CD14-positive monocyte (primary cell): ENCODE measurements at regions not wholly inside any gene's neighbourhood (a gene's known extent, or its start where the extent isn't known, plus 50 kb on each side); places are given as distances from the start of the nearest gene placed in this dataset.

Experiments used
- DNase-seq, 3 donors: peaks; one replicate each; pipeline ENCODE4 v3.0.0-alpha.2; 2011 to 2022
- H2AFZ ChIP-seq: 2 replicates; pipeline ENCODE4 v1.6.0; 2012; ENCODE audit warnings: mild to moderate bottlenecking, low read depth, low read length, inconsistent platforms; ENCODE audit not compliant: insufficient read depth, poor library complexity, severe bottlenecking
- H3K27ac ChIP-seq, 2 donors: 1 replicate in 1 of 2; 2 replicates in 1 of 2; pipeline ENCODE4 v1.5.1; 2012 to 2013; ENCODE audit warnings: low read length in 2 of 2, control low read depth in 1 of 2, inconsistent platforms in 1 of 2, low read depth in 1 of 2, mild to moderate bottlenecking in 1 of 2
- H3K27me3 ChIP-seq, 2 donors: one replicate each; pipeline versions ENCODE4 v1.6.0 to v1.6.1; 2011 to 2013; ENCODE audit warnings: low read length in 2 of 2; ENCODE audit not compliant: control insufficient read depth in 2 of 2, insufficient read depth in 2 of 2
- H3K36me3 ChIP-seq, 2 donors: replicated peaks in 1 of 2; 1 replicate in 1 of 2; 2 replicates in 1 of 2; pipeline versions ENCODE4 v1.5.1 to v1.6.1; 2012 to 2013; ENCODE audit warnings: low read length in 2 of 2, control low read depth in 1 of 2, inconsistent platforms in 1 of 2, mild to moderate bottlenecking in 1 of 2; ENCODE audit not compliant: insufficient read depth in 2 of 2, control insufficient read depth in 1 of 2
- H3K4me1 ChIP-seq, 2 donors: 1 replicate in 1 of 2; 2 replicates in 1 of 2; pipeline versions ENCODE4 v1.5.1 to v1.6.1; 2012 to 2013; ENCODE audit warnings: low read length in 2 of 2, control low read depth in 1 of 2, inconsistent platforms in 1 of 2, mild to moderate bottlenecking in 1 of 2, moderate library complexity in 1 of 2; ENCODE audit not compliant: insufficient read depth in 2 of 2, control insufficient read depth in 1 of 2
- H3K4me2 ChIP-seq: replicated peaks from 2 replicates; pipeline ENCODE3; 2012; ENCODE audit warnings: low read length, moderate library complexity, mild to moderate bottlenecking; ENCODE audit not compliant: poor library complexity, severe bottlenecking; ENCODE audit errors: extremely low read depth
- H3K4me3 ChIP-seq, 3 experiments: fragments of 200-600 bp in 1 of 3; sonication (generic) in 1 of 3; replicated peaks in 1 of 3; 1 replicate in 2 of 3; 2 replicates in 1 of 3; pipeline ENCODE4 v1.5.1; 2011 to 2013; ENCODE audit warnings: low read length in 3 of 3, mild to moderate bottlenecking in 3 of 3, control low read depth in 2 of 3, low read depth in 2 of 3, inconsistent platforms in 1 of 3, moderate library complexity in 1 of 3
- H3K79me2 ChIP-seq: 2 replicates; pipeline ENCODE4 v1.6.0; 2012; ENCODE audit warnings: mild to moderate bottlenecking, control low read depth, inconsistent platforms, low read length, moderate library complexity; ENCODE audit not compliant: insufficient read depth
- H3K9ac ChIP-seq: 2 replicates; pipeline ENCODE4 v1.6.0; 2017; ENCODE audit warnings: low read length, mild to moderate bottlenecking; ENCODE audit not compliant: insufficient read depth, poor library complexity, severe bottlenecking
- H3K9me3 ChIP-seq, 2 donors: replicated peaks in 1 of 2; 1 replicate in 1 of 2; 2 replicates in 1 of 2; pipeline versions ENCODE4 v1.5.1 to v1.6.1; 2012 to 2013; ENCODE audit warnings: low read length in 2 of 2, control low read depth in 1 of 2; ENCODE audit not compliant: control insufficient read depth in 1 of 2, insufficient read depth in 1 of 2
- H4K20me1 ChIP-seq: 2 replicates; pipeline ENCODE4 v1.6.0; 2012; ENCODE audit warnings: mild to moderate bottlenecking, low read length, control low read depth, moderate library complexity; ENCODE audit not compliant: insufficient read depth
- H3K27ac Mint-ChIP-seq, 7 donors: one replicate each; pipeline ENCODE4 v1.8.0; 2020; ENCODE audit warnings: mild to moderate bottlenecking in 7 of 7, mixed read lengths in 7 of 7, moderate library complexity in 6 of 7, inconsistent platforms in 2 of 7
- H3K27me3 Mint-ChIP-seq, 3 donors: one replicate each; pipeline ENCODE4 v1.8.0; 2021 to 2022; ENCODE audit warnings: low read depth in 3 of 3, mild to moderate bottlenecking in 3 of 3, mixed read lengths in 3 of 3, moderate library complexity in 3 of 3, inconsistent platforms in 1 of 3
- H3K36me3 Mint-ChIP-seq, 2 donors: one replicate each; pipeline ENCODE4 v1.8.0; 2020; ENCODE audit warnings: mixed read lengths in 2 of 2, inconsistent platforms in 1 of 2, mild to moderate bottlenecking in 1 of 2
- H3K4me1 Mint-ChIP-seq: one replicate; pipeline ENCODE4 v1.8.0; 2020; ENCODE audit warnings: mild to moderate bottlenecking, mixed read lengths
- H3K4me3 Mint-ChIP-seq, 2 donors: one replicate each; pipeline ENCODE4 v1.8.0; 2020; ENCODE audit warnings: mild to moderate bottlenecking in 2 of 2, mixed read lengths in 2 of 2, moderate library complexity in 1 of 2
- H3K9me3 Mint-ChIP-seq, 7 donors: one replicate each; pipeline ENCODE4 v1.8.0; 2020 to 2022; ENCODE audit warnings: mixed read lengths in 7 of 7, mild to moderate bottlenecking in 6 of 7, moderate library complexity in 6 of 7, inconsistent platforms in 2 of 7
- WGBS: methylation state at CpG from one replicate; pipeline ENCODE4 v1.1.5; 2013; ENCODE audit warnings: missing lambda C conversion rate; ENCODE audit not compliant: insufficient coverage; 5-methylcytosine and 5-hydroxymethylcytosine counted together
- intact Hi-C, 2 donors: fragments of 100-400 bp; cut with micrococcal nuclease; formaldehyde crosslinking; loops; one replicate each; pipeline versions ENCODE4 v1.15.0 to v1.15.1; 2023
- TF ChIP-seq, protein P1 (sequence below): fragments of 200-600 bp; IDR thresholded peaks from one replicate; pipeline ENCODE4 v1.8.0; 2022; ENCODE audit warnings: antibody characterized with exemption, mild to moderate bottlenecking

DNA sequence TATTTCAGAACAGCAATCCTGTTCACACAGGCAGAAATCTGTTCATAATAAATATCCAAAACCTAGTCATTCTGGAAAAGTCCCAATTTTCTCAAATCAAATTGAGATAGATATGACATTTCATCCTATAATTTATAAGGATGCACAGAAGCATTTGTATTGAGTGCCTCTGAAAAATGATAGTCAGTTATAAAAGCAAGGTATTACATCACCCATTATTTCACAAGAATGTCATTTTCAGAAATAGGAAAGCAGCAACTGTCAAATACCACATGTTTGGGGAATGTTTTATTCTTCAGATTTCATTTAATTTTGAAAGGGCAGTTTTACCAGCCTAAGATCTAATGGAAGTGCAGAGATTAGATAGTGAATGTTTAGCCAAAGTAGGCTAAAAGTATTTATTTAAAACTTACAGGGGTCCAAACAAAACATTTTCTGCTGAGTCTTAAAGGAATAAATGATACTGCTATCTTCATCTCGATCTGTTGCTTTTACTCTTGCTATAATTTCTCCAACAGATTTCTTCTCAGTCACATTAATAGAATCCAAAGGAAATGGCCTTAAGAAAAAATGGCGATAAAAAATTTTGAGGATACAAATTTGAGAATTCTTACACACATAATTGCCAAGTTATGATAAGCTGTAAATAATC, 185.8 kb downstream of the HGF start:
- Histone ChIP-seq H3K9me3 (no peaks in the 10 kb centered on the region), H3K27ac (no peak overlapping the region), H3K4me2 (no peak overlapping the region), H3K4me1 (no peaks in the 10 kb centered on the region), H3K27me3 (no peaks in the 10 kb centered on the region), H2AFZ (no peak overlapping the region), H3K4me3 (no peak overlapping the region), H3K36me3 (no peaks in the 10 kb centered on the region), H3K9ac (no peak overlapping the region), H3K79me2 (no peaks in the 10 kb centered on the region), H4K20me1 (no peaks in the 10 kb centered on the region)
- Mint-ChIP-seq H3K27ac (no peak overlapping the region), H3K4me1 (peaks cover 9% of the 10 kb centered on the region), H3K9me3 (peaks cover 0 to 9% (median 0%) of the 10 kb centered on the region in 7 donors), H3K27me3 (peaks cover 0 to 1% (median 0%) of the 10 kb centered on the region in 3 donors), H3K36me3 (no peaks in the 10 kb centered on the region), H3K4me3 (no peak overlapping the region)
- TF ChIP-seq, protein P1, sequence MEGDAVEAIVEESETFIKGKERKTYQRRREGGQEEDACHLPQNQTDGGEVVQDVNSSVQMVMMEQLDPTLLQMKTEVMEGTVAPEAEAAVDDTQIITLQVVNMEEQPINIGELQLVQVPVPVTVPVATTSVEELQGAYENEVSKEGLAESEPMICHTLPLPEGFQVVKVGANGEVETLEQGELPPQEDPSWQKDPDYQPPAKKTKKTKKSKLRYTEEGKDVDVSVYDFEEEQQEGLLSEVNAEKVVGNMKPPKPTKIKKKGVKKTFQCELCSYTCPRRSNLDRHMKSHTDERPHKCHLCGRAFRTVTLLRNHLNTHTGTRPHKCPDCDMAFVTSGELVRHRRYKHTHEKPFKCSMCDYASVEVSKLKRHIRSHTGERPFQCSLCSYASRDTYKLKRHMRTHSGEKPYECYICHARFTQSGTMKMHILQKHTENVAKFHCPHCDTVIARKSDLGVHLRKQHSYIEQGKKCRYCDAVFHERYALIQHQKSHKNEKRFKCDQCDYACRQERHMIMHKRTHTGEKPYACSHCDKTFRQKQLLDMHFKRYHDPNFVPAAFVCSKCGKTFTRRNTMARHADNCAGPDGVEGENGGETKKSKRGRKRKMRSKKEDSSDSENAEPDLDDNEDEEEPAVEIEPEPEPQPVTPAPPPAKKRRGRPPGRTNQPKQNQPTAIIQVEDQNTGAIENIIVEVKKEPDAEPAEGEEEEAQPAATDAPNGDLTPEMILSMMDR, result no peak
- no CpG with 5 or more reads among the region's 2 CpGs for WGBS
- DNase-seq, result no peak
- intact Hi-C loops, result no loop called here

DNA sequence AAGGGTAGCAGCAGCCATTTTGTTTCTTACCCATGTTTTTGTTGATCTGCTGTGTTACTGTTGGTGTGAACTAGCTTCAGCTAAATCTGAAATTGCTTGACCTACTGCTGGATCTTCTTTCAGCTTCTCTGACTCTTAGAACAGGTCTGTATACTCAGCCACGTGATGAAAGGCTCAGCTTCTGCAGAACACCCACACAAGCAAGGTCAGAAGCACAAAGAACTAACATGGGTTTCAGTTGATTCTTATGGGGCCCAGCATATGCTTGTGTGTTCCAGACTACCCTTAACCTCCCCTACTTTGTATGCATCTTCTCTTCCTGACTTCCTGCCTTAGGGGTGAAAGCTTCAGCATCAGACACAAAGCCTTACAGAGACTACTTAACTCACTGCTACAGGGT, 186.8 kb downstream of the HGF start:
- 100% methylated on average over 1 of the region's 1 CpG for WGBS
- intact Hi-C loops, result no loop called here
- H3K4me3 Mint-ChIP-seq, result no peak overlapping the region
- Histone ChIP-seq H3K27ac (no peak overlapping the region), H3K4me3 (no peak overlapping the region), H2AFZ (no peak overlapping the region), H3K4me2 (no peak overlapping the region), H3K9ac (no peak overlapping the region), H4K20me1 (no peaks in the 10 kb centered on the region), H3K9me3 (no peaks in the 10 kb centered on the region), H3K27me3 (no peaks in the 10 kb centered on the region), H3K36me3 (no peaks in the 10 kb centered on the region), H3K4me1 (no peaks in the 10 kb centered on the region), H3K79me2 (no peaks in the 10 kb centered on the region)
- peaks cover 0 to 1% (median 0%) of the 10 kb centered on the region in 3 donors for H3K27me3 Mint-ChIP-seq
- peaks cover 0 to 9% (median 0%) of the 10 kb centered on the region in 7 donors for H3K9me3 Mint-ChIP-seq
- DNase-seq, result no peak
- peaks cover 9% of the 10 kb centered on the region for H3K4me1 Mint-ChIP-seq
- H3K27ac Mint-ChIP-seq, result no peak overlapping the region
- H3K36me3 Mint-ChIP-seq, result no peaks in the 10 kb centered on the region
- TF ChIP-seq, protein P1, result no peak
